ENCODE measurements at regions not wholly inside any gene's neighbourhood (a gene's known extent, or its start where the extent isn't known, plus 50 kb on each side); places are given as distances from the start of the nearest gene placed in this dataset.

DNA sequence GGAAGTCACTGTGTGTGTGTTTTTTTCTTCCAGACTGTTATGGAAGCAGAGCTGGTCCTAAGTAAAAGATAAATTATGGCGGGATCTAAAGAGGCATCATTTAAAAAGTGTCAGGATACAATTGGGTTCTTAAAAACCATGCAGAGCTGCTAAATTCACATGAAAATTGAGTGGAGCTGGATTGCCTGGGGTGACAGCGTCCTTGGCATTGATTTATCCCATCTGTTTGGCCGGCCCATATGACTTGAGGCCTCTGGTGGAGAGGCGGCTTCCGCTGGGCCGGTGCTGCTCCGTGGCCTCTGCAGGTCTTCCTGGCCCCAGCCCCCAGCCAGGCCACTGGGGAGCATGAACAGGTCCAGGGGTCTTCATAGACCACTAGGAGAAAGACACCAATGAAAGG is 165.5 kb downstream of the GLI2 start:
- Histone ChIP-seq H3K27ac (no peak overlapping the region), H3K27me3 (ENCODE audit: insufficient read depth, low read depth, severe bottlenecking) (no peaks in the 10 kb centered on the region), H3K9me3 (ENCODE audit: severe bottlenecking) (no peaks in the 10 kb centered on the region), H3K36me3 (no peaks in the 10 kb centered on the region), H3K4me3 (ENCODE audit: low read depth, low read length) (no peak overlapping the region)
- TF ChIP-seq, protein P1, sequence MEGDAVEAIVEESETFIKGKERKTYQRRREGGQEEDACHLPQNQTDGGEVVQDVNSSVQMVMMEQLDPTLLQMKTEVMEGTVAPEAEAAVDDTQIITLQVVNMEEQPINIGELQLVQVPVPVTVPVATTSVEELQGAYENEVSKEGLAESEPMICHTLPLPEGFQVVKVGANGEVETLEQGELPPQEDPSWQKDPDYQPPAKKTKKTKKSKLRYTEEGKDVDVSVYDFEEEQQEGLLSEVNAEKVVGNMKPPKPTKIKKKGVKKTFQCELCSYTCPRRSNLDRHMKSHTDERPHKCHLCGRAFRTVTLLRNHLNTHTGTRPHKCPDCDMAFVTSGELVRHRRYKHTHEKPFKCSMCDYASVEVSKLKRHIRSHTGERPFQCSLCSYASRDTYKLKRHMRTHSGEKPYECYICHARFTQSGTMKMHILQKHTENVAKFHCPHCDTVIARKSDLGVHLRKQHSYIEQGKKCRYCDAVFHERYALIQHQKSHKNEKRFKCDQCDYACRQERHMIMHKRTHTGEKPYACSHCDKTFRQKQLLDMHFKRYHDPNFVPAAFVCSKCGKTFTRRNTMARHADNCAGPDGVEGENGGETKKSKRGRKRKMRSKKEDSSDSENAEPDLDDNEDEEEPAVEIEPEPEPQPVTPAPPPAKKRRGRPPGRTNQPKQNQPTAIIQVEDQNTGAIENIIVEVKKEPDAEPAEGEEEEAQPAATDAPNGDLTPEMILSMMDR (IDR thresholded peaks at IDR 0.05; ENCODE audit: low read depth, low read length), result no peak
- DNase-seq, result no peak

DNA sequence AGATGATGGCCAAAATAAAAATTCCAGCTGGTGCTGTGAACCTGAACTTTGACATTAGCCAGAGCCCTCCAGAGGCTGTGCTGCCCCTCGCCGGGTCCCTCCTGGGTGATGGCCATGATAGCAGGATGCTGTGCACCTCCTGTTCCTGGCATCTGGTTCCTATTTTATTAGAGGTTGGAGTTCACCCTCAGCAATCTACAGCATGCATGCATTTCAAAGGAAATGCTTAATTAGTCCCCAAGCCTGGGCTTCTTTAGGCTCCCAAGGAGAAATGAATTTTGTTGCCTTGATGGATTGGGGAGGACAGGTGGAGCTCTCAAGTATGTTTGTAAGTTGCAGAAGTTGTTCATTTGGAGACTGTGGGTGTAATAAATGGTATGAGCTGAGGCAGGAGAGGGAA is 166.9 kb downstream of the GLI2 start:
- TF ChIP-seq, protein P1 (IDR thresholded peaks at IDR 0.05; ENCODE audit: low read depth, low read length), result no peak
- DNase-seq, result no peak
- Histone ChIP-seq H3K27ac (no peak overlapping the region), H3K4me3 (ENCODE audit: low read depth, low read length) (no peak overlapping the region), H3K36me3 (no peaks in the 10 kb centered on the region), H3K9me3 (ENCODE audit: severe bottlenecking) (no peaks in the 10 kb centered on the region), H3K27me3 (ENCODE audit: insufficient read depth, low read depth, severe bottlenecking) (no peaks in the 10 kb centered on the region)

DNA sequence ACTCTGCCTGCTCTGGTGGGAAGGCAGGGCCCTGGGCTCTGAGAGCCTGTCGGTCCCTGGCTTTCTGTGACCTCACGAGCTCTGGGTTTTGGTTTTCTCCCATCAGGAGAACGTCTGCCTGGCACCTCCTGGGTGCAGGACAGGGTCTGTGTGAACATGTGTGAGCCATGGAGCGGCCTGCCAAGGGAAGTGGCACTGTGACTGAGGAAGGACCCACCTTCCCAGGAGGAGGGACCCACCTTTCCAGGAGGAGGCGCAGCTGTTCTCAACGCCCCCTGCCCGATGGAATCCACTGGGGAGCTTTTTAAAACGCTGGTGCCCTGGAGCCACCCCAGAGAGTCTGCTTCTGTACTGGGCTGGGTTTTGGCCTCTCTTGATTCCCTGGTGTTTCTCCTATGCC is 168.7 kb downstream of the GLI2 start:
- no peak for DNase-seq

DNA sequence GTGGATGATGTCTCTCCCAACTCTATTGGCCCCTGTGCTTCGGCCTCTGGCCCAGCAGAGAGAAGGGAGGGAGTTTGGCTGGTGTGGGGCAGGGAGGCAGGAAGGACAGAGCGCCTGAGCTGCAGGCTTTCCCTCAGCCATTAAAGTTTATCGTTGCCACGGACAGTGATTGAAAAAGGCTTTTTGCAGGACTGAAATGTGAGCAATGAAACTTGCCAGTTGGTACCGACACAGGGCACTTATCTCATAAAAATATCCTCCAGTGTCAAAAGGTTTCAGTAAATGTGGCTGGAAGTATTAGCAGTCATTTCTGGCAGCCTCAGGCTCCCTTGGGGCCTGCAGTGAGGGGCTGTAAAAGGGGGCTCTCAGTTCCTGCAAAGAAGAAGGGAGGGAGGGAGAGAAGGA is 169.2 kb downstream of the GLI2 start:
- no peaks in the 10 kb centered on the region for H3K36me3 ChIP-seq
- no peaks in the 10 kb centered on the region for H3K27me3 ChIP-seq (ENCODE audit: insufficient read depth, low read depth, severe bottlenecking)
- no peaks in the 10 kb centered on the region for H3K9me3 ChIP-seq (ENCODE audit: severe bottlenecking)
- no peak for DNase-seq
- no peak overlapping the region for H3K4me3 ChIP-seq (ENCODE audit: low read depth, low read length)
- no peak overlapping the region for H3K27ac ChIP-seq
- TF ChIP-seq, protein P1 (IDR thresholded peaks at IDR 0.05; ENCODE audit: low read depth, low read length), result no peak

More for the DNA sequence above, 168.7 kb downstream of the GLI2 start:
- TF ChIP-seq, protein P1 (IDR thresholded peaks at IDR 0.05; ENCODE audit: low read depth, low read length), result 0 out of 2 replicates have a peak, but pooled peaks have one; percentile 1
- no peaks in the 10 kb centered on the region for H3K9me3 ChIP-seq (ENCODE audit: severe bottlenecking)
- H3K36me3 ChIP-seq, result no peaks in the 10 kb centered on the region
- no peaks in the 10 kb centered on the region for H3K27me3 ChIP-seq (ENCODE audit: insufficient read depth, low read depth, severe bottlenecking)
- no peak overlapping the region for H3K27ac ChIP-seq
- H3K4me3 ChIP-seq (ENCODE audit: low read depth, low read length), result no peak overlapping the region

DNA sequence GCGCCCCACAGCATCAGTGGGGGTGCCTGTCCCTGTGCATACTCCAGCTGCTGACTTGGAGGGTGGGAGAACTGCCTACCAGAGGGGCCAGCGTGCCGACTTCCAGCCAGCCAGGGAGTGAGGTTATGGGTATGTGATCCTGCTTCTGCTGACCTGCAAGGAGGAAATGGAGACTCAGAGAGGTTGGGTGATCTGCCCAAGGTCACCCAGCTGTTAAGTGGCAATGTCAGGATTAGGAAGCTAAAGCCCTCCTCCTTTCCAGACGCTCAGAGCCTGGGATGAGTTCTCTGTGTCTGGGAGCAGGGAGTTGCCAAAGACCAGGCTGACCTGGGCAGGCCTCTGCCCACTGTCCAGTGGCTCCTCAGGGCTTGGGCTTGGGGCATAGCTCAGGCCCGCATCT is 169.6 kb downstream of the GLI2 start:
- TF ChIP-seq, protein P1 (IDR thresholded peaks at IDR 0.05; ENCODE audit: low read depth, low read length), result no peak
- Histone ChIP-seq H3K27ac (no peak overlapping the region), H3K9me3 (ENCODE audit: severe bottlenecking) (no peaks in the 10 kb centered on the region), H3K27me3 (ENCODE audit: insufficient read depth, low read depth, severe bottlenecking) (no peaks in the 10 kb centered on the region), H3K36me3 (no peaks in the 10 kb centered on the region), H3K4me3 (ENCODE audit: low read depth, low read length) (no peak overlapping the region)
- no peak for DNase-seq

DNA sequence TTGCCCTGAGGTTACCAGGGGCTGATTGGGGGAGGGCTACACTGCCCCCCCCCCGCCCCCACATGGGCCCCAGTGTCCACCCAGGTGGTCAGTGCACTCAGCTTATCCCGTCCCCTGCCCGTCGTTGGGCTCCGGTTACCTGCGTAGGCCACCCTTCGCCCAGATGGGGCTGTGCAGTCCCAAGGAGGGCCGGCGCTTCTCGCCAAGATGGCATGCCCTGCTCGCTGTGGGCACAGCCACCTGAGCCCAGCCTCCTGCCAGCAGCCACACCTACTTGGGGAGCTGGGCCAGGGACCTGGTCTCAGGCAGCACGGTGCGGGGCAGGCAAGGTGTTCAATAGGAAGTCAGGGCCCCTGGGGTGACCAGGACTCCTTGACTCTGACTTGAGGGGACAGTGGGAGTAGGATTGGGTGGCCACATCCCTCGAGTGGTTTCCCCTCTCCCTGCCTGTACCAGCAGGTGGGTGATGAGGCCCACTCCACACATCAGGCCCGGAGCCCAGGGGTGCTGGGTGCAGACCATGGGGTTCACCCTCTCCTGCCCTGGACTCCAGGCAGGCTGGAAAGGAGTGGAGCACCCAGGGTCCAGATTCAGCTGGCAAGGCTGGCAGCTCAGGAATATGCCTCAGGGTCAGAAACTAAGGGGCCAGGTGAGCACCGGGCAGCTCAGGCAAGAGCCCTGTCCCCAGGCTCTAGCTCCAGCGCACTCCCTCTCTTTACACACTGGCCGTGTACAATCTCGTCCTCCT is 170.3 kb downstream of the GLI2 start:
- H3K36me3 ChIP-seq, result no peaks in the 10 kb centered on the region
- DNase-seq, result no peak
- no peaks in the 10 kb centered on the region for H3K27me3 ChIP-seq (ENCODE audit: insufficient read depth, low read depth, severe bottlenecking)
- TF ChIP-seq, protein P1 (IDR thresholded peaks at IDR 0.05; ENCODE audit: low read depth, low read length), result no peak
- no peaks in the 10 kb centered on the region for H3K9me3 ChIP-seq (ENCODE audit: severe bottlenecking)
- H3K4me3 ChIP-seq (ENCODE audit: low read depth, low read length), result no peak overlapping the region
- H3K27ac ChIP-seq, result no peak overlapping the region
